Nephron (organoid): ENCODE measurements at regions not wholly inside any gene's neighbourhood (a gene's known extent, or its start where the extent isn't known, plus 50 kb on each side); places are given as distances from the start of the nearest gene placed in this dataset.

ENCODE experiments used
- H3K27ac Mint-ChIP-seq, 3 experiments: 2 replicates each; pipeline ENCODE4 v1.8.0; 2020; ENCODE audit warnings: mixed read lengths in 3 of 3, mild to moderate bottlenecking in 2 of 3, moderate library complexity in 1 of 3
- H3K27me3 Mint-ChIP-seq: 2 replicates; pipeline ENCODE4 v1.8.0; 2021; ENCODE audit warnings: low read depth, mild to moderate bottlenecking, moderate library complexity, mixed read lengths
- H3K36me3 Mint-ChIP-seq: 2 replicates; pipeline ENCODE4 v1.8.0; 2020; ENCODE audit warnings: low read depth, mixed read lengths
- H3K4me1 Mint-ChIP-seq: 2 replicates; pipeline ENCODE4 v1.8.0; 2020; ENCODE audit warnings: mixed read lengths
- H3K4me3 Mint-ChIP-seq, 3 experiments: 2 replicates each; pipeline ENCODE4 v1.8.0; 2020; ENCODE audit warnings: mild to moderate bottlenecking in 3 of 3, mixed read lengths in 3 of 3, moderate library complexity in 2 of 3
- H3K9me3 Mint-ChIP-seq: 2 replicates; pipeline ENCODE4 v1.8.0; 2020; ENCODE audit warnings: mixed read lengths
- CTCF ChIP-seq, 3 experiments: fragments of 200-600 bp; sonication (generic); IDR thresholded peaks; one replicate each; pipeline ENCODE4 v1.5.0; 2021; ENCODE audit warnings: antibody characterized with exemption in 3 of 3; ENCODE audit not compliant: unreplicated experiment in 3 of 3

DNA sequence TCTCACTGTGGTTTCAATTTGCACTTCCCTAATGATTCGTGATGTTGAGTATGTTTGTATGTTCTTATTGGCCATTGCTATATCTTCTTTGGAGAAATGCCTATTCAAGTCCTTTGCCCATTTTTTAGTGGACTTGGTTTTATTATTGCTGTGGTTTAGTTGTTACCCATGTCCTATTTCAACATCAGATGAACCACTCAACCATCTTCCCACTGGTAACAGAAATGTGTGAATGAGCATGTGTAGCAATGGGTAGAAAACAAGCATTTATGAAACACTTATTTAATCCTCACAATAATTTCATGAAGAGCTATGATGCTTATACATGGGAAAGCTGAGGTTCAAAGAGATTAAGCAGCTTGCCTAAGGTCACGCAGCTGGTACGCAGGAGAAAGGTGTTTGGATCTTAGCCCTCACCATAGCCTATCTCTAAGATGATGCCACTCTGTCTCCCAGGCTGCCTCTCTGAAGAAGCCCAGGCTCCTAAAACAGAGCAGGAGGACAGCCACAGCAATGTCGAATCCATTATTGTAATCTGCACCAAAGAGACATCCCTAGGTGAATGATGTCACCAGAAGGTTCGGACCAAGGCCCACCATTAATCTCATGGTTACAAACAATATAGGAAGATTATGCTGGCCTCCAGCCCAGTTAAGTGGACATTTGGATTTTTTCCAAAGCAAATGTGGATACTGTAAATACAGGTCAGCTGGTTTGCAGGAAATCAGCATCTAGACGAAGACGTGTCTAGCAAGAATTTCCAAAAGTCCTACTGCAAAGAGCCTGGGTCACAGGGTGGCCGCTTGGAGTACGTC is 447.6 kb upstream of the ZMIZ1 start:
- Mint-ChIP-seq H3K4me1 (peaks cover 50% of the 10 kb centered on the region), H3K27ac (peak overlapping the region; percentile 29 to 77 (median 43)), H3K36me3 (no peaks in the 10 kb centered on the region), H3K4me3 (no peak overlapping the region), H3K9me3 (no peaks in the 10 kb centered on the region), H3K27me3 (peaks cover 12% of the 10 kb centered on the region)
- no peak for TF ChIP-seq CTCF (IDR thresholded peaks at IDR 0.05; ENCODE audit: unreplicated experiment in 3 of 3)

DNA sequence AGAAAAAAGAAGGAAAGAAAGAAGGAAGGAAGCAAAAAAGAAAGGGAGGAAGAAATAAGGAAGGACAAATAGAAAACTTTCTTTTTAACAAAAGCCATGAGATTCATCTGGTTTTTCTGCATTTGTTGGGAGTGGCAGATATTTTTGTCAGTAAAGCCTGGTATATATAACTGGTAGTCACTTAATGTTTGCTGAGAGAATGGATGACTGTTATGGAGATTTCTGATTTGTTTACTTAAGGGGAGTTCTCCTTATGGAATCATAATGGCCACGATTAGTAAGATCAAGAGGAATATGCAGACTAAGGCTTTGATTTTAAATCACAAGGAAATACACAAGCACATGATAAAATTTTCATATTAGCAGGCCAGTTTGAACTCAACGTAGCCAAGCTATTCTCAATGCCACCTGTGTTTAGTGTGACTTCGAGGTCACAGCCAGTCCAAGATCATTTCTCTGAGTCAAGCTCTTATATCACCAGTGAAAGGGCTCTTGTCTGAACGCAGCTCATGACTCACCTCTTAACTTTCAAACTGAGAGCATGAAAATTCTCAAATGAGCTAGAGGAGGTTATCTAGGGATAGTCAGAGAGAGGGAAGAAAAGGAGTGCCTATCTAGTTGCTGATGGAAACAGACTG is 445.1 kb upstream of the ZMIZ1 start:
- no peak for TF ChIP-seq CTCF (IDR thresholded peaks at IDR 0.05; ENCODE audit: unreplicated experiment in 3 of 3)
- no peaks in the 10 kb centered on the region for H3K9me3 Mint-ChIP-seq
- H3K27me3 Mint-ChIP-seq, result peaks cover 18% of the 10 kb centered on the region
- peaks cover 56% of the 10 kb centered on the region for H3K4me1 Mint-ChIP-seq
- peak overlapping the region; percentile 1 to 54 (median 26) for H3K27ac Mint-ChIP-seq
- H3K36me3 Mint-ChIP-seq, result no peaks in the 10 kb centered on the region
- no peak overlapping the region for H3K4me3 Mint-ChIP-seq

DNA sequence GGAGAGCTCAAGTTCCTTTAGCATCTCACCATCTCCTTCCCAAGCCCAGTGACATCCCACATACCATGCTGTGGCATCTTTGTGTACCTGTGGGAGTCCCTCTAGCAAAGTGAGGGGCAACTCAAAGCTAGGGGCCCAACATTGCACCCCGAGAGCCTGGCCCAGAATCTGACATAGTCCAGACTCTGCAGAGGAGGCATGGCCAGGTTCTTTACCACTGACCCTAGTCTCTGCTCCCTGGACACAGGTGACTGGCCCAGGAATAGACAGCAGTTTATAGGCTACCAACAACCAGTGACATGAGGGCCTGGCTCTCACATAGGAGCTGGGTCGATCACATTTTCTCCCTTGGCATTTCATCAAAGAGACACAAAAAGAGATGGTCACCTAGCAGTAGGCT is 444.0 kb upstream of the ZMIZ1 start:
- H3K27ac Mint-ChIP-seq, result no peak overlapping the region
- peaks cover 18% of the 10 kb centered on the region for H3K27me3 Mint-ChIP-seq
- no peak for TF ChIP-seq CTCF (IDR thresholded peaks at IDR 0.05; ENCODE audit: unreplicated experiment in 3 of 3)
- peaks cover 53% of the 10 kb centered on the region for H3K4me1 Mint-ChIP-seq
- H3K36me3 Mint-ChIP-seq, result no peaks in the 10 kb centered on the region
- H3K9me3 Mint-ChIP-seq, result no peaks in the 10 kb centered on the region
- H3K4me3 Mint-ChIP-seq, result no peak overlapping the region

DNA sequence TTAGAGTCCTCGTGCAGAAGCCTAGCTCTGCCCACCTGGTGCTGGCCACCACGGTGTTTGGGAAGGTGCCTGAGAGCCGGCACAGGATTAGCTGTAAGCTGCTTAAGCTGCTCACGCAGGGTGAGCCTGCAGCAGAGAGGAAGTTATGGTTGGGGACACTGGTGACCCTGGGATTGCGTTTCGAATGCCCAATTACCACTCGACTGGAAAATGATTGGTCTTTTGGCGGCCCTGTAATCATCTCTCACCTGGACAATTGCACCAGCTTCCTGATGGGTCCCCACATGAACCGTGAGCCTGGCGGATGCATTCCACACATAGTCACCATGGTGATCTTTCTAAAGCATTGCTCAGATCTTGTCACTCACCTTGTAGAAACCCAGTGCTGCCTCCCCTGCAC is 442.3 kb upstream of the ZMIZ1 start:
- Mint-ChIP-seq H3K27ac (peak overlapping the region; percentile 50 to 82 (median 61)), H3K4me3 (no peak overlapping the region), H3K27me3 (peaks cover 12% of the 10 kb centered on the region), H3K36me3 (no peaks in the 10 kb centered on the region), H3K4me1 (peaks cover 53% of the 10 kb centered on the region), H3K9me3 (no peaks in the 10 kb centered on the region)
- no peak for TF ChIP-seq CTCF (IDR thresholded peaks at IDR 0.05; ENCODE audit: unreplicated experiment in 3 of 3)

- H3K27me3 Mint-ChIP-seq, result peaks cover 12% of the 10 kb centered on the region
Observed at GRCh38 chr10:78627254-78627795, 441.4 kb upstream of the ZMIZ1 start.

More at GRCh38 chr10:78627254-78627795, 441.4 kb upstream of the ZMIZ1 start:
- H3K27ac Mint-ChIP-seq, result peak overlapping the region; percentile 50 to 82 (median 61)
- TF ChIP-seq CTCF (IDR thresholded peaks at IDR 0.05; ENCODE audit: unreplicated experiment in 3 of 3), result no peak
- H3K4me3 Mint-ChIP-seq, result no peak overlapping the region
- H3K9me3 Mint-ChIP-seq, result no peaks in the 10 kb centered on the region
- H3K36me3 Mint-ChIP-seq, result no peaks in the 10 kb centered on the region
- peaks cover 54% of the 10 kb centered on the region for H3K4me1 Mint-ChIP-seq
